H1 (cell line): ENCODE measurements at regions not wholly inside any gene's neighbourhood (a gene's known extent, or its start where the extent isn't known, plus 50 kb on each side); places are given as distances from the start of the nearest gene placed in this dataset.

Experiments used
- CEBPB ChIP-seq: IDR thresholded peaks from 2 replicates; pipeline ENCODE4 v1.6.1; 2012; ENCODE audit warnings: low read depth, low read length
- GABPA ChIP-seq: IDR thresholded peaks from 2 replicates; pipeline ENCODE4 v1.6.1; 2011; ENCODE audit warnings: mild to moderate bottlenecking, low read length, moderate library complexity, borderline replicate concordance; ENCODE audit not compliant: insufficient read depth
- RBBP5 ChIP-seq: IDR thresholded peaks from 2 replicates; pipeline ENCODE4 v1.7.1; 2012; ENCODE audit warnings: low read depth, mild to moderate bottlenecking, inconsistent platforms, low read length, moderate library complexity, borderline replicate concordance
- TBP ChIP-seq: IDR thresholded peaks from 2 replicates; pipeline ENCODE4 v1.6.1; 2011; ENCODE audit warnings: low read depth, low read length, improper control_type of control experiment
- TF ChIP-seq, protein P1 (sequence below): IDR thresholded peaks from 2 replicates; pipeline ENCODE4 v1.6.1; 2012; ENCODE audit warnings: low read length, inconsistent platforms

GRCh38 chr11:45043755-45044475, 93.2 kb upstream of the TP53I11 start (continued):
- TF ChIP-seq GABPA (no peak), TBP (no peak), RBBP5 (no peak), CEBPB (no peak)
- TF ChIP-seq, protein P1, sequence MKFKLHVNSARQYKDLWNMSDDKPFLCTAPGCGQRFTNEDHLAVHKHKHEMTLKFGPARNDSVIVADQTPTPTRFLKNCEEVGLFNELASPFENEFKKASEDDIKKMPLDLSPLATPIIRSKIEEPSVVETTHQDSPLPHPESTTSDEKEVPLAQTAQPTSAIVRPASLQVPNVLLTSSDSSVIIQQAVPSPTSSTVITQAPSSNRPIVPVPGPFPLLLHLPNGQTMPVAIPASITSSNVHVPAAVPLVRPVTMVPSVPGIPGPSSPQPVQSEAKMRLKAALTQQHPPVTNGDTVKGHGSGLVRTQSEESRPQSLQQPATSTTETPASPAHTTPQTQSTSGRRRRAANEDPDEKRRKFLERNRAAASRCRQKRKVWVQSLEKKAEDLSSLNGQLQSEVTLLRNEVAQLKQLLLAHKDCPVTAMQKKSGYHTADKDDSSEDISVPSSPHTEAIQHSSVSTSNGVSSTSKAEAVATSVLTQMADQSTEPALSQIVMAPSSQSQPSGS, result no peak
